Activated CD8-positive, alpha-beta T cell treated with anti-CD3 and anti-CD28 coated beads for 36 hours (primary cell): ENCODE measurements at regions not wholly inside any gene's neighbourhood (a gene's known extent, or its start where the extent isn't known, plus 50 kb on each side); places are given as distances from the start of the nearest gene placed in this dataset.

ENCODE experiments used
- ATAC-seq: fragments of 200-7000 bp; cut with Tn5 transposase; one replicate; pipeline ENCODE4 v1.10.0; 2021; ENCODE audit warnings: mild to moderate bottlenecking, moderate library complexity
- CTCF ChIA-PET: fragments of 350-600 bp; sonication (Branson Sonifier 250); formaldehyde crosslinking; loops from one replicate; lab custom pipeline; 2021; ENCODE audit warnings: antibody characterized with exemption; lab: Charles Lee
- POLR2A ChIA-PET: fragments of 350-600 bp; sonication (Branson Sonifier 250); formaldehyde crosslinking; loops from one replicate; lab custom pipeline; 2021; ENCODE audit warnings: antibody characterized with exemption; lab: Charles Lee
- DNase-seq: peaks from one replicate; pipeline ENCODE4 v3.0.0-alpha.2; 2020
- H3K27ac Mint-ChIP-seq: one replicate; pipeline ENCODE4 v1.8.0; 2021; ENCODE audit warnings: mild to moderate bottlenecking, mixed read lengths
- H3K27me3 Mint-ChIP-seq: one replicate; pipeline ENCODE4 v1.8.0; 2021; ENCODE audit warnings: mixed read lengths
- H3K36me3 Mint-ChIP-seq: one replicate; pipeline ENCODE4 v1.8.0; 2021; ENCODE audit warnings: low read depth, mixed read lengths
- H3K4me1 Mint-ChIP-seq: one replicate; pipeline ENCODE4 v1.8.0; 2021; ENCODE audit warnings: low read depth, mixed read lengths
- H3K4me3 Mint-ChIP-seq: one replicate; pipeline ENCODE4 v1.8.0; 2021; ENCODE audit warnings: mild to moderate bottlenecking, moderate library complexity, mixed read lengths
- H3K9me3 Mint-ChIP-seq: one replicate; pipeline ENCODE4 v1.8.0; 2021; ENCODE audit warnings: mixed read lengths
- intact Hi-C: fragments of 100-400 bp; cut with micrococcal nuclease; formaldehyde crosslinking; loops from one replicate; pipeline ENCODE4 v1.10.0; 2022
- TF ChIP-seq, protein P1 (sequence below): fragments of 200-600 bp; IDR thresholded peaks from one replicate; pipeline ENCODE4 v1.8.0; 2022; ENCODE audit warnings: antibody characterized with exemption, mild to moderate bottlenecking

DNA sequence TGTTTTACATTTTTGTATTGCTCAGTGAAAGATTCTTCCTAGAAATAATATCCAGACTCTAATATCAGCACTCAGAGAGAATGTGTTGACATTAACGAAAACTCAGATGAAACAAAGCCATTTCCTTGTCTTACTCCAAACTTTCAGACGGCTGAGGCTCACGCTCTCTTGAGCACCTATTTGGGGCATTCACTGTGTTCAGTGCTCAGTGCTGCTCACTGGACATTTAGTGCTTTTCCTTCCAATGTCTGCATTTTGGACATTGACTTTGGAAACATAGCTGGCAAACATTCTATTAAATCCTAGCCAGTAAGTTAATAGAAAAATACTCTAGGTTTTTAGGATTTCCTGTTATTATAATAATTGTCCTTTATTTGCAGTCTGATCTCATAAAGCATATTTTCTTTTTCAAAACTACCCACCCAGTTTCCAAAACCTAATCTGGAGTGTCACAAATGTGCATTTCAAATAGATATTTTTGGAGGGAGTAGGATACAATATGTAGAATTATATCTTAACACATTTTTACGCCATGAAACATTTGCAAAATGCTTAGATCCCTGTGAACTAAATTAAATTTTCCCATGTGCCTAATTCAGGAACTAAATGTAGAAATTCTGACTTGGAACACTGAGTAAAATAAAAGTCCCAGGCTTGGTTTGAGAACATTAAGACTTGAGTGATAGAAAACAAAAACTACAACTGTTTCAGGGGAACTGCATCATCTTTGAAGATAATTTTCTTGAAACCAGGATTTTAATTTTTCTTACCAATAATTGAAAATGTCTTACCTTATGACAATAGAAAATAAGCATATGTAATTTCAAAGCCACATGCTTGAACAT, 91.7 kb upstream of the B3GAT2 start:
- ATAC-seq = no peak
- CTCF ChIA-PET = no interaction called here
- Mint-ChIP-seq H3K9me3 (no peaks in the 10 kb centered on the region), H3K27me3 (no peaks in the 10 kb centered on the region), H3K4me3 (no peak overlapping the region), H3K36me3 (no peaks in the 10 kb centered on the region), H3K4me1 (no peaks in the 10 kb centered on the region), H3K27ac (no peak overlapping the region)
- intact Hi-C loops = no loop called here
- TF ChIP-seq, protein P1, sequence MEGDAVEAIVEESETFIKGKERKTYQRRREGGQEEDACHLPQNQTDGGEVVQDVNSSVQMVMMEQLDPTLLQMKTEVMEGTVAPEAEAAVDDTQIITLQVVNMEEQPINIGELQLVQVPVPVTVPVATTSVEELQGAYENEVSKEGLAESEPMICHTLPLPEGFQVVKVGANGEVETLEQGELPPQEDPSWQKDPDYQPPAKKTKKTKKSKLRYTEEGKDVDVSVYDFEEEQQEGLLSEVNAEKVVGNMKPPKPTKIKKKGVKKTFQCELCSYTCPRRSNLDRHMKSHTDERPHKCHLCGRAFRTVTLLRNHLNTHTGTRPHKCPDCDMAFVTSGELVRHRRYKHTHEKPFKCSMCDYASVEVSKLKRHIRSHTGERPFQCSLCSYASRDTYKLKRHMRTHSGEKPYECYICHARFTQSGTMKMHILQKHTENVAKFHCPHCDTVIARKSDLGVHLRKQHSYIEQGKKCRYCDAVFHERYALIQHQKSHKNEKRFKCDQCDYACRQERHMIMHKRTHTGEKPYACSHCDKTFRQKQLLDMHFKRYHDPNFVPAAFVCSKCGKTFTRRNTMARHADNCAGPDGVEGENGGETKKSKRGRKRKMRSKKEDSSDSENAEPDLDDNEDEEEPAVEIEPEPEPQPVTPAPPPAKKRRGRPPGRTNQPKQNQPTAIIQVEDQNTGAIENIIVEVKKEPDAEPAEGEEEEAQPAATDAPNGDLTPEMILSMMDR = no peak
- DNase-seq = no peak
- POLR2A ChIA-PET = no interaction called here

DNA sequence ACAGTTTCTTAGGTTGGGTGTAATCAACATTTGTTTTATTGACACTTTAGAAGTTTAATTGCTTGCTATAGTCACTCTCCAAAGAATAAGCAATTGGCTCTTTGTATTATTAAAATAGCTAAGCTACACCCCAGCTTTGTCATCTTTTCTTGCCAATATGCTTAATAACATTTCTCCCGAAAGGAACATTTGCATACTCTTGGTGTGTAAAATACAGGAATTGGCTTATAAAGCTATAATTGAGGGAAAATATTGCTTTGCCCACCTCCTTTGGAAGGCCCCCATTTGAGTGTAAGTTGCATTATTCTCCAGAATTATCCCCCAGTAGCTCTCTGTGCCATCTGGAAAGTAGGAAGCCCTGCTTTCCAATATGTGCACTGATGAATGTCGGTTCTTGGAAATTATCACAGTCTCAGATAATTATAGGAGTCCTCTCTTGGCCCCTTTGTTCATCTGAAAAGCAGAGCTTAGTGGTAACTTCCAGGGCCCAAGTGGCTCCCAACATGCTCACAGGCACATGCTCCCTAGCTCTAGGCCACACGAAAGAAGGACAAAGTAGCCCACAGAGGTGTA, 92.4 kb upstream of the B3GAT2 start:
- intact Hi-C loops = no loop called here
- H3K36me3 Mint-ChIP-seq = no peaks in the 10 kb centered on the region
- no peaks in the 10 kb centered on the region for H3K27me3 Mint-ChIP-seq
- no peak for ATAC-seq
- ChIA-PET CTCF (no interaction called here), POLR2A (no interaction called here)
- no peaks in the 10 kb centered on the region for H3K9me3 Mint-ChIP-seq
- TF ChIP-seq, protein P1 = no peak
- no peaks in the 10 kb centered on the region for H3K4me1 Mint-ChIP-seq
- no peak overlapping the region for H3K27ac Mint-ChIP-seq
- DNase-seq = no peak
- no peak overlapping the region for H3K4me3 Mint-ChIP-seq

DNA sequence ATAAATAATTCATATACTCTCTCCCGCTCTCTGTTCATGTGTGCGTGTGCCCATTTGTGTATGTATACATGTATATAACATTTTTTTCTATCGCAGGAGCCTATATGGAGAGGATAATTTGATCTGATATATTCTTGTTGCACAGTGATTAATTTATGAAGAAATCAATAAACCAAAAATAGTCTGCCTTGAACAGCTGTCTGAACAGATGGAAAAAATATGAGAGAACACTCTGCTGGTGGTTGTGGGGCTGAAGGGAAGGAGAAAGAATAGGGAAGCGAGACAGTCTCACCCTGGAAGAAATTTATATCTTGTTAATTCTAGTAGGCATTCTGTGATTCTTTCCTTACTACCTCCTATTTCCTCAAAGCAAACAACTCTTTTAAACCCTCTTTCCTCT, 96.6 kb upstream of the B3GAT2 start:
- TF ChIP-seq, protein P1 = no peak
- H3K27me3 Mint-ChIP-seq = no peaks in the 10 kb centered on the region
- no peak overlapping the region for H3K4me3 Mint-ChIP-seq
- ChIA-PET CTCF (no interaction called here), POLR2A (interaction anchor here (0.5 kb wide), 1 partner anchor 1318 kb away, joined by 3 read pairs; no protein-coding TSS in a partner anchor)
- intact Hi-C loops = no loop called here
- H3K9me3 Mint-ChIP-seq = no peaks in the 10 kb centered on the region
- H3K4me1 Mint-ChIP-seq = no peaks in the 10 kb centered on the region
- H3K36me3 Mint-ChIP-seq = no peaks in the 10 kb centered on the region
- DNase-seq (no peak), ATAC-seq (no peak)
- no peak overlapping the region for H3K27ac Mint-ChIP-seq

DNA sequence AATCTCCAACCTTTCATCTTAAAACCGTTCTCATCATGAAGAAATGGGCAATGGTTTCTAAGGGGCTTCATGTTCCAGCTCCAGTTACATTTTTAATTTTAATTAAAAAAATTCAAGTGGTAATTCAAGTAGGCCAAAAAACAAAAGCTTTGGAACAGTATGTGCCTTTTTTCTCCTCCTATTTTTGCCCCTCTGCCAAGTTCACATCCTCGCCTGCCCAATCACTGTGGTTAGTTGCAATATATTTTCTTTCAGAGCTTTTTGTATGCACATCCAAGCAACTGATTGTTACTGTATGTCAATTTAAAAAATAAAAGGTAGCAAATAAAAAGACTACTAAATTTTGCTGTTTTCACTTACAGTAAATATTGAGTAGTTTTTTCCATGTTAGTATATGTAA, 99.8 kb upstream of the B3GAT2 start:
- ChIA-PET CTCF (no interaction called here), POLR2A (interaction anchor here (0.6 kb wide), 1 partner anchor 29 kb away, joined by 3 read pairs; no protein-coding TSS in a partner anchor)
- intact Hi-C loops = no loop called here
- Mint-ChIP-seq H3K27me3 (no peaks in the 10 kb centered on the region), H3K9me3 (no peaks in the 10 kb centered on the region), H3K27ac (no peak overlapping the region), H3K36me3 (no peaks in the 10 kb centered on the region), H3K4me3 (no peak overlapping the region), H3K4me1 (no peaks in the 10 kb centered on the region)
- DNase-seq = no peak
- TF ChIP-seq, protein P1 = no peak
- ATAC-seq = no peak

DNA sequence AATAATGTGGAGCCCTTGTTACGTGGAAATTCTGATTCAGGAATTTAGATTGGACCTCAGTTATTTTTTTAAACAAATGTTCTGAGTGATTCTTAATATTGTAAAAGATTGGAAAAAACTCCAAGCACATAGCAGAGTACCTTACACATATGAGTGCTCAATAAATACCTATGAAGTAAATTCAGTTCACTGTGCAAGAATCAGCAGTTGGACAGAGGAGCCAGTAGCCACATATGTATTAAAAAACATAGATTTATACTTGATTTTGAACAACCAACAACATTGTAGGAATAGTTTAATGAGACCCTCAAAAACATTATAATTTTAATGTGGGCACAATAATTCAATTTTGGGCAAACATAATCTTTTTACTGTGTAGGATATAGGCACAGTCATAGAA, 109.3 kb upstream of the B3GAT2 start:
- no peak overlapping the region for H3K4me3 Mint-ChIP-seq
- ChIA-PET POLR2A (no interaction called here), CTCF (no interaction called here)
- peaks cover 7% of the 10 kb centered on the region for H3K27me3 Mint-ChIP-seq
- no peak for DNase-seq
- ATAC-seq = no peak
- H3K36me3 Mint-ChIP-seq = no peaks in the 10 kb centered on the region
- no peaks in the 10 kb centered on the region for H3K4me1 Mint-ChIP-seq
- H3K9me3 Mint-ChIP-seq = no peaks in the 10 kb centered on the region
- TF ChIP-seq, protein P1 = no peak
- intact Hi-C loops = no loop called here
- no peak overlapping the region for H3K27ac Mint-ChIP-seq
